ENCODE measurements at regions not wholly inside any gene's neighbourhood (a gene's known extent, or its start where the extent isn't known, plus 50 kb on each side); places are given as distances from the start of the nearest gene placed in this dataset.

DNA sequence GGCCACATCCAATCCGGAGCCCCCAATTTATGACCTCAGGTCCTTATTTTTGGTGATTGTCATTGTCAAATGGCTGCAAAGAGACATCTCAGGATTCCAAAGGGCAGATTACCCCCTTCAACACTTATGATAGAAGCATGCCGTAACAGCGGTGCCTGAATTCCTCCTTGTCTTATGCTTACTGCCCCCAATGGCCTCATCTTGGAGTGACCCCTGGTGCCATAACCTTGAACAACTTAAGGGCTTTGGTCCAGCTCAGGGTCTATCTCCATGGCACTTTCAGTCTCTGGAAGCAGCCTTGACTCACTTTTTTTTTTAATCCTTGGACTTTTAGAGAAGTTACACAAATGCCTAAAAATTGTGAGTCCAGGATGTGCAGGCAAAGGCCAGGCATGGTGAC is 171.6 kb upstream of the ZNF507 start:
- TF ChIP-seq, protein P1, sequence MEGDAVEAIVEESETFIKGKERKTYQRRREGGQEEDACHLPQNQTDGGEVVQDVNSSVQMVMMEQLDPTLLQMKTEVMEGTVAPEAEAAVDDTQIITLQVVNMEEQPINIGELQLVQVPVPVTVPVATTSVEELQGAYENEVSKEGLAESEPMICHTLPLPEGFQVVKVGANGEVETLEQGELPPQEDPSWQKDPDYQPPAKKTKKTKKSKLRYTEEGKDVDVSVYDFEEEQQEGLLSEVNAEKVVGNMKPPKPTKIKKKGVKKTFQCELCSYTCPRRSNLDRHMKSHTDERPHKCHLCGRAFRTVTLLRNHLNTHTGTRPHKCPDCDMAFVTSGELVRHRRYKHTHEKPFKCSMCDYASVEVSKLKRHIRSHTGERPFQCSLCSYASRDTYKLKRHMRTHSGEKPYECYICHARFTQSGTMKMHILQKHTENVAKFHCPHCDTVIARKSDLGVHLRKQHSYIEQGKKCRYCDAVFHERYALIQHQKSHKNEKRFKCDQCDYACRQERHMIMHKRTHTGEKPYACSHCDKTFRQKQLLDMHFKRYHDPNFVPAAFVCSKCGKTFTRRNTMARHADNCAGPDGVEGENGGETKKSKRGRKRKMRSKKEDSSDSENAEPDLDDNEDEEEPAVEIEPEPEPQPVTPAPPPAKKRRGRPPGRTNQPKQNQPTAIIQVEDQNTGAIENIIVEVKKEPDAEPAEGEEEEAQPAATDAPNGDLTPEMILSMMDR (conservative IDR thresholded peaks at IDR 0.05; ENCODE audit: low read length) = no peak
- TF ChIP-seq EZH2phosphoT487 (IDR thresholded peaks at IDR 0.05; ENCODE audit: borderline replicate concordance, low read depth, low read length) = no peak
- Histone ChIP-seq H3K4me1 (ENCODE audit: insufficient read depth, low read length, poor library complexity, severe bottlenecking) (no peaks in the 10 kb centered on the region), H3K79me2 (ENCODE audit: insufficient read depth, low read depth, low read length) (no peaks in the 10 kb centered on the region), H3K27ac (ENCODE audit: low read depth, low read length, poor library complexity, severe bottlenecking) (no peak overlapping the region), H3K9me3 (ENCODE audit: low read length) (no peaks in the 10 kb centered on the region), H4K20me1 (ENCODE audit: insufficient read depth, low read length) (no peaks in the 10 kb centered on the region), H3K9me2 (ENCODE audit: insufficient read depth, low read length) (no peaks in the 10 kb centered on the region), H2AFZ (ENCODE audit: low read length) (no peak overlapping the region), H3K4me3 (ENCODE audit: low read depth, low read length, poor library complexity, severe bottlenecking) (no peak overlapping the region), H3K4me2 (ENCODE audit: low read length) (no peak overlapping the region), H3K36me3 (ENCODE audit: insufficient read depth, low read length) (no peaks in the 10 kb centered on the region)
- no peak for DNase-seq (ENCODE audit: low spot score)
- CTCF ChIA-PET (ENCODE audit: unreplicated experiment) = no interaction called here
- no TSS peak for BruUV-seq (replicated peaks)
- intact Hi-C loops (cut with micrococcal nuclease; ENCODE audit: unreplicated experiment) = no loop called here
- POLR2A ChIA-PET = interaction anchor here (0.7 kb wide), 2 partner anchors 136 to 410 kb away, joined by 3 read pairs; no protein-coding TSS in a partner anchor

GRCh38 chr19:32174386-32175113 is 170.9 kb upstream of the ZNF507 start:
- Histone ChIP-seq H4K20me1 (ENCODE audit: insufficient read depth, low read length) (no peaks in the 10 kb centered on the region), H2AFZ (ENCODE audit: low read length) (no peak overlapping the region), H3K9me2 (ENCODE audit: insufficient read depth, low read length) (no peaks in the 10 kb centered on the region), H3K4me3 (ENCODE audit: low read depth, low read length, poor library complexity, severe bottlenecking) (no peak overlapping the region), H3K79me2 (ENCODE audit: insufficient read depth, low read depth, low read length) (no peaks in the 10 kb centered on the region), H3K9me3 (ENCODE audit: low read length) (no peaks in the 10 kb centered on the region), H3K36me3 (ENCODE audit: insufficient read depth, low read length) (no peaks in the 10 kb centered on the region), H3K4me2 (ENCODE audit: low read length) (no peak overlapping the region), H3K27ac (ENCODE audit: low read depth, low read length, poor library complexity, severe bottlenecking) (no peak overlapping the region), H3K4me1 (ENCODE audit: insufficient read depth, low read length, poor library complexity, severe bottlenecking) (no peaks in the 10 kb centered on the region)
- CTCF ChIA-PET (ENCODE audit: unreplicated experiment) = no interaction called here
- no peak for DNase-seq (ENCODE audit: low spot score)
- intact Hi-C loops (cut with micrococcal nuclease; ENCODE audit: unreplicated experiment) = no loop called here
- TF ChIP-seq, protein P1 (conservative IDR thresholded peaks at IDR 0.05; ENCODE audit: low read length) = no peak
- no peak for TF ChIP-seq EZH2phosphoT487 (IDR thresholded peaks at IDR 0.05; ENCODE audit: borderline replicate concordance, low read depth, low read length)
- BruUV-seq (replicated peaks) = no TSS peak
- POLR2A ChIA-PET = interaction anchor here (0.7 kb wide), 2 partner anchors 136 to 409 kb away, joined by 3 read pairs; no protein-coding TSS in a partner anchor

- ChIA-PET CTCF (ENCODE audit: unreplicated experiment) (no interaction called here), POLR2A (no interaction called here)
- BruUV-seq (replicated peaks) = no TSS peak
Measured at GRCh38 chr19:32176591-32176990, 168.8 kb upstream of the ZNF507 start.

More at GRCh38 chr19:32176591-32176990, 168.8 kb upstream of the ZNF507 start:
- Histone ChIP-seq H3K27ac (ENCODE audit: low read depth, low read length, poor library complexity, severe bottlenecking) (no peak overlapping the region), H3K4me2 (ENCODE audit: low read length) (no peak overlapping the region), H4K20me1 (ENCODE audit: insufficient read depth, low read length) (no peaks in the 10 kb centered on the region), H3K4me3 (ENCODE audit: low read depth, low read length, poor library complexity, severe bottlenecking) (no peak overlapping the region), H3K4me1 (ENCODE audit: insufficient read depth, low read length, poor library complexity, severe bottlenecking) (no peaks in the 10 kb centered on the region), H3K9me2 (ENCODE audit: insufficient read depth, low read length) (no peaks in the 10 kb centered on the region), H2AFZ (ENCODE audit: low read length) (no peak overlapping the region), H3K79me2 (ENCODE audit: insufficient read depth, low read depth, low read length) (no peaks in the 10 kb centered on the region), H3K9me3 (ENCODE audit: low read length) (no peaks in the 10 kb centered on the region), H3K36me3 (ENCODE audit: insufficient read depth, low read length) (no peaks in the 10 kb centered on the region)
- no peak for DNase-seq (ENCODE audit: low spot score)
- intact Hi-C loops (cut with micrococcal nuclease; ENCODE audit: unreplicated experiment) = no loop called here
- no peak for TF ChIP-seq EZH2phosphoT487 (IDR thresholded peaks at IDR 0.05; ENCODE audit: borderline replicate concordance, low read depth, low read length)
- TF ChIP-seq, protein P1 (conservative IDR thresholded peaks at IDR 0.05; ENCODE audit: low read length) = no peak
